Sigmoid colon (tissue), 4 donors: ENCODE measurements at regions not wholly inside any gene's neighbourhood (a gene's known extent, or its start where the extent isn't known, plus 50 kb on each side); places are given as distances from the start of the nearest gene placed in this dataset.

ENCODE experiments used
- EP300 ChIP-seq, 4 donors: sonication (generic); formaldehyde crosslinking; IDR thresholded peaks; one replicate each; pipeline ENCODE4 v1.6.1; 2017; ENCODE audit warnings: antibody characterized with exemption in 4 of 4
- POLR2A ChIP-seq, 2 donors: fragments of 450-650 bp; IDR thresholded peaks; one replicate each; pipeline ENCODE4 v1.6.1; 2016; ENCODE audit warnings: antibody characterized with exemption in 2 of 2, mild to moderate bottlenecking in 2 of 2, moderate library complexity in 2 of 2
- POLR2AphosphoS5 ChIP-seq, 4 donors: sonication (generic); formaldehyde crosslinking; IDR thresholded peaks; one replicate each; pipeline ENCODE4 v1.6.1; 2017; ENCODE audit warnings: antibody characterized with exemption in 4 of 4
- TF ChIP-seq, protein P1 (sequence below), 4 experiments: fragments of 450-650 bp in 3 of 4; fragments of 200-600 bp in 1 of 4; IDR thresholded peaks; one replicate each; pipeline ENCODE4 v1.5.1; 2016 to 2019; ENCODE audit warnings: antibody characterized with exemption in 4 of 4, mild to moderate bottlenecking in 3 of 4, moderate library complexity in 2 of 4

DNA sequence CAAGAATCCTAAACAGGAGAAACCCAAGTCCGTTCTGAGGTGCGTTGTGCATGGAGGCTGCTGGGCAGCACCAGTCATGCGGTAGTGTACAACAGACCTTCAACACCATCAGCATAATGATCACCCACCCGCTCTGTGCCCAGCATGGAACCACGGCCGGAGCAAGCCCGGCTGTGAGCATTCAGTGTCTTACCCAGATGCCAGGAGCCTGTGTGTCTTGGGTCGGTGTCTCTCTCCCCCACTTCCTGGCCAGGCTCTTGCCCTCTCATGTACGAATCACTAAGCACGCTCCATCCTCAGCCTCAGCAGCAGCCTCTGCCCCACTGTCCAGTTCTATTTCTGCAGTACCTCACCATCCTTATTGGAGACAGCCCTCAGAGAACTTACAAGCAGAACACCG lies 231.6 kb upstream of the IRS2 start:
- TF ChIP-seq, protein P1, sequence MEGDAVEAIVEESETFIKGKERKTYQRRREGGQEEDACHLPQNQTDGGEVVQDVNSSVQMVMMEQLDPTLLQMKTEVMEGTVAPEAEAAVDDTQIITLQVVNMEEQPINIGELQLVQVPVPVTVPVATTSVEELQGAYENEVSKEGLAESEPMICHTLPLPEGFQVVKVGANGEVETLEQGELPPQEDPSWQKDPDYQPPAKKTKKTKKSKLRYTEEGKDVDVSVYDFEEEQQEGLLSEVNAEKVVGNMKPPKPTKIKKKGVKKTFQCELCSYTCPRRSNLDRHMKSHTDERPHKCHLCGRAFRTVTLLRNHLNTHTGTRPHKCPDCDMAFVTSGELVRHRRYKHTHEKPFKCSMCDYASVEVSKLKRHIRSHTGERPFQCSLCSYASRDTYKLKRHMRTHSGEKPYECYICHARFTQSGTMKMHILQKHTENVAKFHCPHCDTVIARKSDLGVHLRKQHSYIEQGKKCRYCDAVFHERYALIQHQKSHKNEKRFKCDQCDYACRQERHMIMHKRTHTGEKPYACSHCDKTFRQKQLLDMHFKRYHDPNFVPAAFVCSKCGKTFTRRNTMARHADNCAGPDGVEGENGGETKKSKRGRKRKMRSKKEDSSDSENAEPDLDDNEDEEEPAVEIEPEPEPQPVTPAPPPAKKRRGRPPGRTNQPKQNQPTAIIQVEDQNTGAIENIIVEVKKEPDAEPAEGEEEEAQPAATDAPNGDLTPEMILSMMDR (IDR thresholded peaks at IDR 0.05), result no peak
- TF ChIP-seq EP300 (IDR thresholded peaks at IDR 0.05), result no peak
- no peak for TF ChIP-seq POLR2A (IDR thresholded peaks at IDR 0.05)
- TF ChIP-seq POLR2AphosphoS5 (IDR thresholded peaks at IDR 0.05), result no peak
